K562 (cell line): ENCODE measurements at regions not wholly inside any gene's neighbourhood (a gene's known extent, or its start where the extent isn't known, plus 50 kb on each side); places are given as distances from the start of the nearest gene placed in this dataset.
A peak's percentile ranks its signal among the peaks of the same experiment; 100 is the strongest.

Experiments
- CEBPZ ChIP-seq: fragments of 150-350 bp; IDR thresholded peaks from 2 replicates; pipeline ENCODE4 v1.6.1; 2014; ENCODE audit warnings: low read depth, mild to moderate bottlenecking, low read length, borderline replicate concordance
- FOS ChIP-seq: IDR thresholded peaks from 3 replicates; pipeline ENCODE4 v1.6.1; 2011; ENCODE audit not compliant: insufficient read length; ENCODE audit errors: extremely low read depth
- FOXJ3 ChIP-seq: sonication (generic); formaldehyde crosslinking; IDR thresholded peaks from 2 replicates; pipeline ENCODE4 v1.4.0; 2020; ENCODE audit warnings: mild to moderate bottlenecking, missing genetic modification reagents
- KAT8 ChIP-seq: fragments of 450-650 bp; IDR thresholded peaks from 2 replicates; pipeline ENCODE4 v1.6.1; 2016; ENCODE audit warnings: low read depth, mild to moderate bottlenecking
- RBBP5 ChIP-seq: fragments of 200-600 bp; sonication (generic); IDR thresholded peaks from 2 replicates; pipeline ENCODE4 v1.6.1; 2012; ENCODE audit warnings: borderline replicate concordance, mild to moderate bottlenecking, low read length, control low read depth, inconsistent platforms; ENCODE audit not compliant: insufficient read depth, poor library complexity, severe bottlenecking
- RFX5 ChIP-seq: IDR thresholded peaks from 2 replicates; pipeline ENCODE4 v1.6.1; 2011; ENCODE audit warnings: low read depth, mild to moderate bottlenecking, improper control_type of control experiment, low read length
- ZNF644 ChIP-seq: fragments of 200-800 bp; sonication (Bioruptor generic); IDR thresholded peaks from 2 replicates; pipeline ENCODE4 v1.6.1; 2016; ENCODE audit warnings: low read depth, missing genetic modification characterization, missing compliant biosample characterization
- ZSCAN29 ChIP-seq: fragments of 450-650 bp; IDR thresholded peaks from 2 replicates; pipeline ENCODE4 v1.6.1; 2017
- TF ChIP-seq, protein P1 (sequence below), 3 experiments: IDR thresholded peaks in 2 of 3; conservative IDR thresholded peaks in 1 of 3; 2 replicates each; pipeline ENCODE4 v1.5.1; 2011 to 2012; ENCODE audit warnings: low read length in 3 of 3, mild to moderate bottlenecking in 3 of 3, control low read depth in 2 of 3, improper control_type of control experiment in 1 of 3, inconsistent platforms in 1 of 3, low read depth in 1 of 3, mixed read lengths in 1 of 3, moderate library complexity in 1 of 3; ENCODE audit not compliant: insufficient read depth in 2 of 3

DNA sequence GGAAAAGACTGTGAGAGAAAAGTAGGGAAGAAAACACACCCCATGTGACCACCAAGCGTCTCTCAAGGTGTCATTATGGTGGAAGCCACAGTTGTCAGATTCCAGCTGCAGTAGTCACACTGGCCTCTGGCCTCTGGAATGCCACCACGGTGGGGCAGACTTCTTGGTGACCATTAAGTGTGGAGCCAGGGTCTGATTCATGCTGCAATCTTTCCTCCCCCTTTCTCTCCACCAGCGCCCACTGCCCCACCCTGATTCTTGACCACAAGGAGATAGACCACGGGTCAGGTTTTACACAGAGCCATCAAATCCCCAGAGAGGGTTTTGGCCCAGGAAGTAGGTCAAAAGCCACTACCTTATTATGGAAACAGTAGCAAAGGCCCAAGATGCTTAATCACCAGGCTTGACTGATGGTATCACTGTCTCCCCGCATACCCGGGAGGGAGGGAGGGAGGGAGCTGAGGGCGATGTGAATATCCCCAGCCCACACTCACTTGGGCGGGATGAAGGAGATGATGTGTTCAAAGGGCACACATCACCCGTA is 52.7 kb upstream of the GRHL3 start:
- TF ChIP-seq FOS (no peak), RFX5 (no peak), KAT8 (no peak), ZSCAN29 (no peak), ZNF644 (tag) (no peak), CEBPZ (no peak), FOXJ3 (CRISPR knock-in tag) (no peak), RBBP5 (no peak)
- TF ChIP-seq, protein P1, sequence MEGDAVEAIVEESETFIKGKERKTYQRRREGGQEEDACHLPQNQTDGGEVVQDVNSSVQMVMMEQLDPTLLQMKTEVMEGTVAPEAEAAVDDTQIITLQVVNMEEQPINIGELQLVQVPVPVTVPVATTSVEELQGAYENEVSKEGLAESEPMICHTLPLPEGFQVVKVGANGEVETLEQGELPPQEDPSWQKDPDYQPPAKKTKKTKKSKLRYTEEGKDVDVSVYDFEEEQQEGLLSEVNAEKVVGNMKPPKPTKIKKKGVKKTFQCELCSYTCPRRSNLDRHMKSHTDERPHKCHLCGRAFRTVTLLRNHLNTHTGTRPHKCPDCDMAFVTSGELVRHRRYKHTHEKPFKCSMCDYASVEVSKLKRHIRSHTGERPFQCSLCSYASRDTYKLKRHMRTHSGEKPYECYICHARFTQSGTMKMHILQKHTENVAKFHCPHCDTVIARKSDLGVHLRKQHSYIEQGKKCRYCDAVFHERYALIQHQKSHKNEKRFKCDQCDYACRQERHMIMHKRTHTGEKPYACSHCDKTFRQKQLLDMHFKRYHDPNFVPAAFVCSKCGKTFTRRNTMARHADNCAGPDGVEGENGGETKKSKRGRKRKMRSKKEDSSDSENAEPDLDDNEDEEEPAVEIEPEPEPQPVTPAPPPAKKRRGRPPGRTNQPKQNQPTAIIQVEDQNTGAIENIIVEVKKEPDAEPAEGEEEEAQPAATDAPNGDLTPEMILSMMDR (IDR thresholded peaks at IDR 0.05 in 2 of 3, conservative IDR thresholded peaks at IDR 0.05 in 1 of 3; ENCODE audit: insufficient read depth in 2 of 3, low read depth in 1 of 3, low read length in 3 of 3), result peak in 1 of 3 experiments; percentile 8; a peak in 1 of 6 replicates
